CD14-positive monocyte (primary cell): ENCODE measurements at regions not wholly inside any gene's neighbourhood (a gene's known extent, or its start where the extent isn't known, plus 50 kb on each side); places are given as distances from the start of the nearest gene placed in this dataset.

ENCODE experiments used
- DNase-seq, 3 donors: peaks; one replicate each; pipeline ENCODE4 v3.0.0-alpha.2; 2011 to 2022
- H2AFZ ChIP-seq: 2 replicates; pipeline ENCODE4 v1.6.0; 2012; ENCODE audit warnings: mild to moderate bottlenecking, low read depth, low read length, inconsistent platforms; ENCODE audit not compliant: insufficient read depth, poor library complexity, severe bottlenecking
- H3K27ac ChIP-seq, 2 donors: 1 replicate in 1 of 2; 2 replicates in 1 of 2; pipeline ENCODE4 v1.5.1; 2012 to 2013; ENCODE audit warnings: low read length in 2 of 2, control low read depth in 1 of 2, inconsistent platforms in 1 of 2, low read depth in 1 of 2, mild to moderate bottlenecking in 1 of 2
- H3K27me3 ChIP-seq, 2 donors: one replicate each; pipeline versions ENCODE4 v1.6.0 to v1.6.1; 2011 to 2013; ENCODE audit warnings: low read length in 2 of 2; ENCODE audit not compliant: control insufficient read depth in 2 of 2, insufficient read depth in 2 of 2
- H3K36me3 ChIP-seq, 2 donors: replicated peaks in 1 of 2; 1 replicate in 1 of 2; 2 replicates in 1 of 2; pipeline versions ENCODE4 v1.5.1 to v1.6.1; 2012 to 2013; ENCODE audit warnings: low read length in 2 of 2, control low read depth in 1 of 2, inconsistent platforms in 1 of 2, mild to moderate bottlenecking in 1 of 2; ENCODE audit not compliant: insufficient read depth in 2 of 2, control insufficient read depth in 1 of 2
- H3K4me1 ChIP-seq, 2 donors: 1 replicate in 1 of 2; 2 replicates in 1 of 2; pipeline versions ENCODE4 v1.5.1 to v1.6.1; 2012 to 2013; ENCODE audit warnings: low read length in 2 of 2, control low read depth in 1 of 2, inconsistent platforms in 1 of 2, mild to moderate bottlenecking in 1 of 2, moderate library complexity in 1 of 2; ENCODE audit not compliant: insufficient read depth in 2 of 2, control insufficient read depth in 1 of 2
- H3K4me2 ChIP-seq: replicated peaks from 2 replicates; pipeline ENCODE3; 2012; ENCODE audit warnings: low read length, moderate library complexity, mild to moderate bottlenecking; ENCODE audit not compliant: poor library complexity, severe bottlenecking; ENCODE audit errors: extremely low read depth
- H3K4me3 ChIP-seq, 3 experiments: fragments of 200-600 bp in 1 of 3; sonication (generic) in 1 of 3; replicated peaks in 1 of 3; 1 replicate in 2 of 3; 2 replicates in 1 of 3; pipeline ENCODE4 v1.5.1; 2011 to 2013; ENCODE audit warnings: low read length in 3 of 3, mild to moderate bottlenecking in 3 of 3, control low read depth in 2 of 3, low read depth in 2 of 3, inconsistent platforms in 1 of 3, moderate library complexity in 1 of 3
- H3K79me2 ChIP-seq: 2 replicates; pipeline ENCODE4 v1.6.0; 2012; ENCODE audit warnings: mild to moderate bottlenecking, control low read depth, inconsistent platforms, low read length, moderate library complexity; ENCODE audit not compliant: insufficient read depth
- H3K9ac ChIP-seq: 2 replicates; pipeline ENCODE4 v1.6.0; 2017; ENCODE audit warnings: low read length, mild to moderate bottlenecking; ENCODE audit not compliant: insufficient read depth, poor library complexity, severe bottlenecking
- H3K9me3 ChIP-seq, 2 donors: replicated peaks in 1 of 2; 1 replicate in 1 of 2; 2 replicates in 1 of 2; pipeline versions ENCODE4 v1.5.1 to v1.6.1; 2012 to 2013; ENCODE audit warnings: low read length in 2 of 2, control low read depth in 1 of 2; ENCODE audit not compliant: control insufficient read depth in 1 of 2, insufficient read depth in 1 of 2
- H4K20me1 ChIP-seq: 2 replicates; pipeline ENCODE4 v1.6.0; 2012; ENCODE audit warnings: mild to moderate bottlenecking, low read length, control low read depth, moderate library complexity; ENCODE audit not compliant: insufficient read depth
- H3K27ac Mint-ChIP-seq, 7 donors: one replicate each; pipeline ENCODE4 v1.8.0; 2020; ENCODE audit warnings: mild to moderate bottlenecking in 7 of 7, mixed read lengths in 7 of 7, moderate library complexity in 6 of 7, inconsistent platforms in 2 of 7
- H3K27me3 Mint-ChIP-seq, 3 donors: one replicate each; pipeline ENCODE4 v1.8.0; 2021 to 2022; ENCODE audit warnings: low read depth in 3 of 3, mild to moderate bottlenecking in 3 of 3, mixed read lengths in 3 of 3, moderate library complexity in 3 of 3, inconsistent platforms in 1 of 3
- H3K36me3 Mint-ChIP-seq, 2 donors: one replicate each; pipeline ENCODE4 v1.8.0; 2020; ENCODE audit warnings: mixed read lengths in 2 of 2, inconsistent platforms in 1 of 2, mild to moderate bottlenecking in 1 of 2
- H3K4me1 Mint-ChIP-seq: one replicate; pipeline ENCODE4 v1.8.0; 2020; ENCODE audit warnings: mild to moderate bottlenecking, mixed read lengths
- H3K4me3 Mint-ChIP-seq, 2 donors: one replicate each; pipeline ENCODE4 v1.8.0; 2020; ENCODE audit warnings: mild to moderate bottlenecking in 2 of 2, mixed read lengths in 2 of 2, moderate library complexity in 1 of 2
- H3K9me3 Mint-ChIP-seq, 7 donors: one replicate each; pipeline ENCODE4 v1.8.0; 2020 to 2022; ENCODE audit warnings: mixed read lengths in 7 of 7, mild to moderate bottlenecking in 6 of 7, moderate library complexity in 6 of 7, inconsistent platforms in 2 of 7
- CTCF ChIP-seq: fragments of 200-600 bp; IDR thresholded peaks from one replicate; pipeline ENCODE4 v1.8.0; 2022; ENCODE audit warnings: antibody characterized with exemption, mild to moderate bottlenecking
- WGBS: methylation state at CpG from one replicate; pipeline ENCODE4 v1.1.5; 2013; ENCODE audit warnings: missing lambda C conversion rate; ENCODE audit not compliant: insufficient coverage; 5-methylcytosine and 5-hydroxymethylcytosine counted together
- intact Hi-C, 2 donors: fragments of 100-400 bp; cut with micrococcal nuclease; formaldehyde crosslinking; loops; one replicate each; pipeline versions ENCODE4 v1.15.0 to v1.15.1; 2023

GRCh38 chr18:10332452-10332851 lies 122.0 kb upstream of the APCDD1 start:
- intact Hi-C loops: no loop called here
- H3K4me3 Mint-ChIP-seq: no peak overlapping the region
- WGBS: 100% methylated on average over 8 of the region's 9 CpGs
- H3K36me3 ChIP-seq: no peaks in the 10 kb centered on the region
- no peak overlapping the region for H3K9ac ChIP-seq
- H4K20me1 ChIP-seq: no peaks in the 10 kb centered on the region
- H3K4me1 Mint-ChIP-seq: no peaks in the 10 kb centered on the region
- peak overlapping the region in 1 of 7 donors; percentile 20 for H3K27ac Mint-ChIP-seq
- H3K36me3 Mint-ChIP-seq: no peaks in the 10 kb centered on the region
- H3K9me3 ChIP-seq: no peaks in the 10 kb centered on the region
- no peak overlapping the region for H3K4me3 ChIP-seq
- H3K4me1 ChIP-seq: no peaks in the 10 kb centered on the region
- no peak overlapping the region for H3K27ac ChIP-seq
- peaks cover 0 to 2% (median 2%) of the 10 kb centered on the region in 3 donors for H3K27me3 Mint-ChIP-seq
- H3K27me3 ChIP-seq: no peaks in the 10 kb centered on the region
- no peak for TF ChIP-seq CTCF
- no peak overlapping the region for H3K4me2 ChIP-seq
- H3K9me3 Mint-ChIP-seq: peaks cover 0 to 5% (median 0%) of the 10 kb centered on the region in 7 donors
- no peak for DNase-seq
- no peaks in the 10 kb centered on the region for H3K79me2 ChIP-seq
- H2AFZ ChIP-seq: no peak overlapping the region

- no peaks in the 10 kb centered on the region for H3K4me1 ChIP-seq
- H3K4me3 ChIP-seq: no peak overlapping the region
- no peak overlapping the region for H3K27ac Mint-ChIP-seq
- H3K36me3 Mint-ChIP-seq: no peaks in the 10 kb centered on the region
- H3K27ac ChIP-seq: no peak overlapping the region
- H3K9me3 Mint-ChIP-seq: peaks cover 0 to 8% (median 2%) of the 10 kb centered on the region in 7 donors
- DNase-seq: no peak
- H3K4me3 Mint-ChIP-seq: no peak overlapping the region
- H3K36me3 ChIP-seq: no peaks in the 10 kb centered on the region
- WGBS: 100% methylated on average over 8 of the region's 14 CpGs
- H2AFZ ChIP-seq: no peak overlapping the region
- H3K4me1 Mint-ChIP-seq: no peaks in the 10 kb centered on the region
- no peaks in the 10 kb centered on the region for H3K27me3 ChIP-seq
- H3K27me3 Mint-ChIP-seq: peaks cover 0 to 3% (median 0%) of the 10 kb centered on the region in 3 donors
- H3K4me2 ChIP-seq: no peak overlapping the region
- H4K20me1 ChIP-seq: no peaks in the 10 kb centered on the region
- no peaks in the 10 kb centered on the region for H3K79me2 ChIP-seq
- H3K9ac ChIP-seq: no peak overlapping the region
- TF ChIP-seq CTCF: no peak
- intact Hi-C loops: no loop called here
- H3K9me3 ChIP-seq: peaks cover 0 to 3% of the 10 kb centered on the region in 2 donors
These were observed 117.6 kb upstream of the APCDD1 start for GRCh38 chr18:10336749-10337350.
